ENCODE measurements at regions not wholly inside any gene's neighbourhood (a gene's known extent, or its start where the extent isn't known, plus 50 kb on each side); places are given as distances from the start of the nearest gene placed in this dataset.
"Not testable (repeated sequence)": the region's sequence is repeated elsewhere in the genome, so short reads cannot be mapped to it uniquely, and the experiment has no call there.

DNA sequence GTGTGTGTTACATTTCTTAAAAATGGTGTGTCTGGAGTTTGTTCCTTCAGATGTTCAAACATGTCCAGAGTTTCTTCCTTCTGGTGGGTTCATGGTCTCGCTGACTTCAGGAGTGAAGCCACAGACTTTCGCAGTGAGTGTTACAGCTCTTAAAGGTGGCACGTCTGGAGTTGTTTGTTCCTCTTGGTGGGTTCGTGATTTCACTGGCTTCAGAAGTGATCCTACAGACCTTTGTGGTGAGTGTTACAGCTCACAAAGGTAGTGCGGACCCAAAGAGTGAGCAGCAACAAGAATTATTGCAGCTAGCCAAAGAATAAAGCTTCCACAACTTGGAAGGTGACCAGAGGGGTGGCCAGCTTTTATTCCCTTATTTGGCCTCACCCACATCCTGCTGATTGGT, 183.7 kb downstream of the COPRS start:
- not testable (repeated sequence) for DNase-seq

DNA sequence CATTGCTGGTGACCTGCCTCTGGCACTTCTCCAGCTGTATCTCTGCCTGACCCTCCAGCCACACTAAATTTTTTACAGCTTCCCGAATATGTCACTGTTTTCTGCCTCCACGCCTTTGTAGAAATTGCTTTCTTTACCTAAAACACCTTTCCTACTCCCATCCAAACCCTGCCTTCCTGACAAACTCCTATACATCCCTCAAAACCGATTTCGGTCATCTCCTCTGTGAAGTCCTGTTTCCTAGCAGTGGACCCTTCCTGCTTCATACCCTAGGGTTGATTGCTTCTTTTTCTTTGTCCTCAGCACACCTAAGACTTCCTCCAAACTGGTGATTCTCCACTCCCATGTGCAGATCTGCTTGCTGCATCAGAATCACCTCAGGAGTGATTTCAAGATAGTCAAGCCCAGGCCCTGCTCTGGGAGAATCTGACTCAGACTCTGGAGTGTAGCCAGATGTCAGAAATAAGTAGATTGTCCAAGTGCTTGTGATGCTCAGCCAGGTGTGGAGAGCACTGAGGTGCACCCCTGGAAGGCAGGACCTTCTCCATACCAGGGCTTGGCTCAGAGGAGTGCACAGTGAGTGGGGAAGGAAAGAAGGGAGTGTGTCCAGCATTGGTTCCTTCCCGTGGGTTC, 184.2 kb downstream of the COPRS start:
- no peak for DNase-seq

DNA sequence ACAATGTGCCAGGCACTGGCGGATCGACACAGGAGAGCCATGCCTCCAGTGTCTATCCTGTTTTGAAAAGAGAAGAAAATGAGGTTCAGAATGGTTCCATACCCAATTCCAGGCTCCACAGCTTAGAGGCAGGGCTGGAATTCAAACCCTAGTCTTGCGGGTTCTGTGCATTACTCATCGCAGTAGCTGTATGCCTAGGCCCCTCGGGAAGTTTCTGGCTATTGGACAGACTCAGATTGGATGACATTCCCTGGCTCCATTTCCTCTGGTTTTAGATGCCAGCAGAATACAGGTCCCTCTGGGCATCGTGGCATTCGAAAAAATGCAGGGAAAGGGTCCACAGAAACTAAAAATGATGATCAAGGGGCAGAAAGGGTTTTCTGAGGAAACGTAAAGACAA, 184.7 kb downstream of the COPRS start:
- no peak for DNase-seq

DNA sequence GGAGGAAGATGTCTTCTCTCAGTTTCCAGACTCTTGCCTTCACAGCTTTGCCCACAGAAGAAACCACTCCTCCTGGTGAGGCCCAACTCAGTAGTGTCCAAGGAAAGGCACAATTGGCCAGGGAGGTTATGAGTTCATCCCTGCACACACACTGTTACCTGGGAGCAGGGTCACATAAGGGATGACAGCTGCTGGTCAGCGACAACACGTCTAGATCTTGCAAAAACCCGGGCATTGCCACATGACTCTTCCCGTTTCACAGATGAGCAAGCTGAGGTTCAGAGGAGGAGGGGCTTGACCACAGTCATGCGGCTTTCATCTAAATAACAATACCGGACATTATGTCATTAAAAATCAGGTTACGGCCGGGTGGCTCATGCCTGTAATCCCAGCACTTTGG, 186.0 kb downstream of the COPRS start:
- DNase-seq = no peak

DNA sequence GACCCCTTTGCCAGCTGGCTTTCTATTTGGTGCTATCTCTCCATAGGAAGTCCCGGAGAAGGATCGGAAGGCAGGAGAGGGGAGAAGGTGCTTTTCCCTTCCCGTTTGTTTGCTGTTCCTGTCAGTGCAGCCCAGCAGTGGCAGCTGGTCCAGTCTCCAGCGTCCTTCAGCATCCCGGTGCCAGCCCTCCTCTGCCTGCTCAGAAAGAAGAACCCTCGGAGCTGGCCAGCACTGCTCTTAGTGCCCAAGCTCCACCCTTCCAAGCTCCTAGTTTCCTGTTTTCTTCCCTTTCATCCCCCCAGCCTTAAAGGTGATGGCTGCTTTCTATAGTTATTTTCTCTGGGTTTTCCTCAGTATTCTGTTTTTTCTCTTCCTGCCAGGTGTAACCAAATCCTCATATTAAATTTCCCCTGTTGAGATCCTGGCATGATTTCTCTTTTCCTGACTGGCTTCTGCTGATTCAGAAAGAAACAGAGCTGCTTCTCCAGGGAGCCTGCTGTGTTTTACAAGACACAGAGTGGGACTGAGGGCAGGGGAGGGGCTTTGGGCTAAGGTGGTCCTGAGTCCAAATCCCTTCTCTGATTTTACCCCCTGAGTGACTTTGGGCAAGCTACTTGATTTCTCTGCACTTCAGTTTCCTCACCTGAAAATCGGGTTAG, 186.8 kb downstream of the COPRS start:
- DNase-seq = no peak

DNA sequence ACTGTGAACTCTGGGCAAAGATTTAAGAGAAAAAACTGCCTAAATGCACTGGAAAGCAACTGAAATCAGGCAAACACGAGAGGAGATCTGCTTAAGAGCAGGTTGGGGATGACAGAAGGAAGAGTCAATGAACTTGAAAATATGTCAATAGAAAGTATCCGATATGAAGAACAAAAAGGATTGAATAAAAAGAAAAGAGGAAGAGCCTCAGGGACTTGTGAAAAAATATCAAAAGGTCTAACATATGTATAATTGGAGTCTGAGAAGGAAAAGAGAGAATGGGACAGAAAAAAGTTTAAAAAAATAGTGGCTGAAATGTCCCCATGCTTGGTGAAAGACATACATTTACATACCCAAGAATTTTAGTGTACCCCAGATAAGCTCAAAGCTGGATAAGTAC, 195.5 kb downstream of the COPRS start:
- DNase-seq = no peak

DNA sequence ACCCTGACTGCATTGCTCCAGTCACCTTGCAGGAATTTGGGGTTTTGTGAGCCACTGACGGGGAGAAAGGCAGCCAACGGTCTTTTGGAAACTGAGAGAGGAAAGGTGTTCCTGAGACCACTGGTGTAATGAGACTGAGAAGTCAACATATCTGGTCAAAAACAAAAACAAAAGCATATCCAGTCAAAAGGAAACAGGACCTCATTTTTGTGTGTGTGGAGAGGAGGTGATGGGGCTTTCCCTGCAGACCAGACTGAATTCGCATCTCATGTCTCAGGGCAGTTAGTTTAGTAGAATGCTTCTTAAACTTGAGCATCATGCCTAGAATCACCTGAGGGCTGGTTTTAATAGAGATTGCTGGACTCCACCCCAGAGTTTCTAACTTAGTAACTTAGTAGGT, 198.4 kb downstream of the COPRS start:
- no peak for DNase-seq

DNA sequence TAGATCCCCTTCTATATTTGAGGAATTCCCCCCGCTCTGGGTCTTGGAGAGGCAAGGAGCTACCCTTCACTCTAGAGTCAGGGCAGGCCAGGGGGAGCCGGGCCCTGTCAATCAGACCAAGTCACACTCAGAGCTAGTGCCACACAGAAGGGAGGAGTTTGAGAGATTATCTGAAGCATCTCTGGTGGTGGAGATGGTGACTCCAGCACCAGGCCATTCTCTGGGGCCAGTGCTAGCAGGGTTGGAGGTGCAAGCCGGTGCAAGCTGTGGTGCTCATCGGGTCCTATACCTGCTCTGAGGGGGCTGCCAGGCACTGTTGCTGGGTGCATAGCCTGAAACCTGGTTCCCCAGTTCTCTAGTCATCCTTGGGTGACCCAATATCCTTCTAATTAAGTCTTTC, 201.2 kb downstream of the COPRS start:
- no peak for DNase-seq

DNA sequence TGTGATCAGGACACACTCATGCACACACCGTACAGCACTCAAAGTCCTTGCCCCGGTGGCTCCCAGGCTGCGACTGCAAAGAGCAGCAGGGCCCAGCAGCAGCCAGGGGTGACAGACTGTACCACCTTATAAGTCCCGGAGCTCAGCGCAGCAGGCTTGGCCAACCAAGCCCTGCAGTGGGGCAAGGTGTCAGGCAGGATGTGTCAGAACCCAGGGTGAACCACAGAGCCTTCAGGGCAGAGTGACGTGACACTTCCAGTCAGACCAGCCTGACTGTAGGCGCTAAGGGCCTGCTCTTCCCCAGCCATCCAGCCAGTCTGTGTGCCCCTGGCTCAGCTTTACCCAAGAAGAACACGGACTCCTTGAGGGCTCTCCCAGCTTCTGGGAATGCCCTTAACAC, 204.1 kb downstream of the COPRS start:
- DNase-seq = peak; percentile 53

DNA sequence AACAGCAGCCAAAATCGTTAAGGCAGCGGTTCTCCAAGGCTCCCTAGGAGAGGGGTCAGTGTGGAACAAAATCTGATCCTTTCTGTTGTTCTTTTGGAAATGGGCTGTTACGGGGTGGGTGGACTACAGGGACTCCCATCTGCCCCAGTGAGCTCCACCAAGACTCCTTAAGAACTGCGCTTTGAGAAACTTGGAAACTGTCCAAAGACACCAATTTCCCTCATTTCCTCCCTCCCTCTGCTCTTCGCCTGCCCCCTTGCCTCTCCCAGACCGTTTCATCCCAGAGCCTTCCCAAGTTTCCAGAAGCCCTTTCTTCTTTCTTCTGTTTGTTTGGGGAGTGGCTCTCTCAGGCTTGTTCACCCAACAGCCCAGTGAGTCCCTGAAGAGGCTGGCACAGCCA, 205.4 kb downstream of the COPRS start:
- DNase-seq = no peak

DNA sequence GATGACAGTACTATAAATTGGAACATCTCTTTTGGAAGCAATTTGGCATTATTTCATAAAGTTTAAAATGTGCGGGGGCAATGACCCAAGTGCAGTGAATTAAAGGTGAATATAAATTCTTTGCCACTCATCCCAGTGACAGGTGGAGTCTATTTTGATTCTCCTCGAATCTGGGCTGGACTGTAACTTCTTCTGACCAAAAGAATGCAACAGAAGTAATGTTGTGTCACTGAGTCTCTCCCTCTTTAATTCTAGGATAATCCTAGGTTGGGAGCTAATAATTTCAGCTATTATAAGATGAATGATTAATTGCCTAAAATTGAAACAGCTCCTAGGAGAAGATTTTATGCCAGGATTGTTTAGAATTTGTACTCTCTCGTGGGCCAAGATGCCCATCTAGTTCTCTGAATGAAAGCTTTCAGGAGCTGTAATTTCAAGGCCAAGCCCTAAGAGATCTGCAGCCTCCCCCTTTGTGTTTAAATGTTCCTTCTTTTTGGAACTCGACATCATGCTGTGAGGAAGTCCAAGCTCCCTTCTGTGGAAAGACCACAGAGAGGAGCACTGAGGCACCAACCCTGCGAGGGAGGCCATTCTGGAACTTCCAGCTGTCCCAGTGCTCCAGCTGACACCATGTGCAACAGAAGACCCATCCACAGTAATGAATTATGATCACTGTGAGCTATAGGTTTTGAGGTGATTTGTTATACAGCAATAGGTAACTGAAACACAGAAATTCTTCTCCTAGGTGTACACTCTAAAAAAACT, 208.1 kb downstream of the COPRS start:
- no peak for DNase-seq

DNA sequence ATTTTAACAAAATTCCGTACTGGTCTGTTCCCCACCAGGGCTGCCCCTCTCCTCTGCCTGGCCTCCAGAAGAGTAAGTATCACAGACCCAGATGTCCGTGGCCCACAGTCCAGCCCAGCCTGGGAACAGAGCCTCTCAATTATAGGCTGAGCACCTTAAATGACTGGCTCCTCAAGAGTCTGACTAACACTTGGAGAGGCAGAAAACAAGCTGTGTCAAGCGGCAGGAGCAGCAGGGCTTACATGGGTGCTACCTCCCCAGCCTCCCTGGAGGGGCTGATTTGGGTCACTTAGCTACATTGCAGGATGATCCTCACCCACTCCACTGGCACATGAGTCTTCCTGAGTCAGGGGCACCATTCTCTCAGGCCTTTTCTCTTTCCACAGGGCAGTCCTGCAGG, 209.7 kb downstream of the COPRS start:
- DNase-seq = no peak

DNA sequence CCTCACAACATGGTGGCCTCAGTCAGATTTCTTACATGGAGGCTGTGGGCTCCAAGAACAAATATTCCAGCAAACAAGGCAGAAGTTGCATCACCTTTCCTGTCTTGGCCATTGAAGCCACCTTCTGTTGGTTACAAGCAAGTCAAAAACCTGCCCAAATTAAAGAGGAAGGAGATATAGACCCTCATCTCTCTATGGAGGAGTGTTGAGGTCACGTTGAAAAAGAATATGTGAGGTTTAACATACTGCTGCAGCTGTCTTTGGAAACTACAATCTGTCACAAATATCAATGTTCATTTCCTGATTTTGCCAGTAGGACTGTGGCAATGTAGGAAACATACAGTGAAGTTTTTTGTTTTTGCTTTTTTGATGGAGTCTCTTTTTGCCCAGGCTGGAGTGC, 211.4 kb downstream of the COPRS start:
- no peak for DNase-seq

DNA sequence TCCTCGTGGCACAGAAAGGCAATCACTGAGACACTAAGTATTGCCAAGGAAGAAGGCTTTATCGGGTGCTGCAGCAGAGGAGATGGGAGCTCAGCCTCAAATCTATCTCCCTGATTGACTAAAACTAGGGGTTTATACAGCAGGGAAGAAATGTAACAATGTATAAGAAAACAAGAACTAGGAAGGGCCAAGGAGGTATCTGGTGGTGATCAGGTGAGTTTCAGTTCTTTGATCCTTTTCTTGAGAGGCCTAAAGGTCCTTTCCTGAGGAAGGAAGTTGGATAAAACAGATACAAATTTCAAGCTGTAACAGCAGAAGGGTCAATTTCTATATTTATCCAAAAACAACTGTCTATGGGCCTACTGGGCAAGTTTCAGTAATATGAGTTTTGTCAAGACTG, 212.4 kb downstream of the COPRS start:
- no peak for DNase-seq

DNA sequence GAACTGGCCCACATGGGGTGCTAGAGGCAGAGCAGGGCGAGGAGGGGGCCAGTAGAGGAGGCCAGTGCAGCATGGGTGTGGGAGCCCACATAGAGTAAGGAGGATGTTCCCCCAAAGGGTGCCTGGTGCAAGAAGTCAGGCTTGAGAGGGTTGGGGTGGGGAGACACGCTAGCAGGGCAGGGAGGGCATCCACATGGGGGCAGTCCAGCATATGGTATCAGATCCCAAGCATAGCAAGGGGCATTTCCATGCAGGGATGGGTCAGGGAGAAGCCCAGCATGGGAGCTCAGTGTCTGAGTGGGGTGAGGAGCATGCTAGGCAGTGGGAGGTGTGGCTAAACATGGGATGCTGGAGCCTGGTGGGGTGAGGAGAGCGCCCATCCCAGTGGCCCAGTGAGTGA, 213.7 kb downstream of the COPRS start:
- no peak for DNase-seq

DNA sequence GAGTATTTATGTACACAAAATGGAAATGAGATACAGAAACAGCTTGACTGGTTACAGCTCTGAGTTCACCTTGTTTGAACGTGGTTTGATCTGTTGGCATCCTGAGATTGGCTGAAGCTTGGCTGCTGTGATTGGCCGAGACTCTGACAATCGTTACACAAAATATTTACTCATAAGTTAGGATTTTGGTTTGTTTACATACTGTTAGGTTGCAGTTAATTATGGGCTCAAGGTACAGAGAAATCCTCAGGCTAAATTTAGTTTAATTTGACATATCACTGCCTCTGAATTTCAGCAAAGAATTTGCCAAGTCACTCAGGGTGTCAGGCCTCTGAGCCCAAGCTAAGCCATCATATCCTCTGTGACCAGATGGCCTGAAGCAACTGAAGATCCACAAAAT, 227.3 kb downstream of the COPRS start:
- no peak for DNase-seq

DNA sequence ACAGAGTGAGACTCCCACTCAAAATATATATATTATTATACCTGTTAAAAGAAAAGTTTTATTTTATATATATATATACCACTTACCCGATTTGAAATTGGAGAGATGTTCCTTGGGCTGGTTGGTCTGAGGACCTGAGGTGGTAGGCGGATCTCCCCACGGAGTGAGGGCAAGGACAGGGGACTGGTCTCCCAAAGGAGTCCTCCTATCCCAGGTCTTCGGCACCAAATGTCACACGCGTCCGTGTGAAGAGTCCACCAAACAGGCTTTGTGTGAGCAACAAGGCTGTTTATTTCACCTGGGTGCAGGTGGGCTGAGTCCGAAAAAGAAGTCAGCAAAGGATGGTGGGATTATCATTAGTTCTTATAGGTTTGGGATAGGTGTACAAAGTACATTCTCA, 228.2 kb downstream of the COPRS start:
- not testable (repeated sequence) for DNase-seq

DNA sequence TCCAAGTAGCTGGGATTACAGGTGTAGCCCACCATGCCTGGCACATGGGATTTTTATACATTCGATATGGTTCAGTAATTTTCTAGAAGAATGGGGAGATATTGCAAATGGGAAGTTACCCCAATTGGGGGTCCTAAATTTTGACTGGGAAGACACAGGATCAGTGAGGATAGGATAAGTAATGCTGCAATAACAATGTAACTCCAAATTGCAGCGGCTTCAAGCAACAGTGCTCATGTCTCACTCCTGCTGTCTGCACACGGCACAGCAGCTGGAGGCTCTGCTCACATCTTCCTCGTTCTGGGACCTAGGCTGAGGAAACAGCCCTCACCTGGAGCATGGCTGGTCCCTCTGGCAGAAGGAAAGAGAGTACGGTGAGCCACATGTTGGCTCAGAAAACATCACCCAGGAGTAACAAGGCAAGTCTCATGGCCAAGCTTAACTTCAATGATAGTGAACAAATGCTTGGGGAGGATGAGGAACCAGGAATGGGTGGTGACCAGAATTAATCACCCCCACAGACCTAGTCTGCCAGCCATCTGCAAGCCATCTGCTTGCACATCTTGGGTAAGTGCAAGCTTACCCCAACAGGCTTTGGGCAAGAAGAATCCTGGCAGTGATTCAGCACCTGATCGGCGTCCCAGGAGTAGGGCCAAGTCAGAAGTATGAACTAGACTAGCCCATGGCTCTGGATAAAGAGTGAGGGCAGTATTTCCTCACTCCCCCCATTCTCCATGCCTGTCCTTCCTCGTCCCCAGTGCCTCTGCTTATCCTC, 229.2 kb downstream of the COPRS start:
- DNase-seq = no peak

DNA sequence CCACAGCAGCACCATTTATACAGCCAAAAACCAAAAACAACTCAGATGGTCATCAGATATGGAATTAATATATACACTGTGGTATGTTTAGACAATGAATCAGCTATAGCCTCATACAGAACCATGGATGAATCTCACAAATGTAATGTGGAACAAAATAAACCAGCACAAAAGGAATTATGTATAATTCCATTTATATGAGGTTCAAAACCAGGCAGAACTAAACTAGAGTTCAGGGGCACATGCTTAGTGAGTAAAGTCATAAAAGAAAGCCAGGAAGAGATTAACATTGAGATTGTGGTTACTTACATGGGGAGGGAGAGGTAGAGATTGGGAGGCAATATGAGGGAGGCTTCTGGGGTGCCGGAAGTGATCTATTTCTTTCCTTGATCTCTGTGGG, 231.1 kb downstream of the COPRS start:
- no peak for DNase-seq

DNA sequence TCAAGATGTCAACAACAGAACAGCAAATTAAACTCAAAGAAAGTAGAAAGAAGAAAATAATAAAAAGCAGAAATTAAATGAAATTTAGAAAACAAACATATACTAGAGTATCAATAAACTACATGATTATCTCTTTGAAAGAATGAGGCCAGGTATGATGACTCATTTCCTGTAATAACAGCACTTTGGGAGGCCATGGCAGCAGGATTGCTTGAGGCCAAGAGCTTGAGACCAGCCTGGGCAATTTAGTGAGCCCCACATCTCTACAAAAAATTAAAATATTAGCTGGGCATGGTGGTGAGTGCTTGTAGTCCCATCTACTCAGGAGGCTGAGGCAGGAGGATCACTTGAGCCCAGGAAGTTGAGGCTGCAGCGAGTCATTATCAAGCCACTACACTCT, 232.5 kb downstream of the RAB11FIP4 start:
- no peak for DNase-seq

DNA sequence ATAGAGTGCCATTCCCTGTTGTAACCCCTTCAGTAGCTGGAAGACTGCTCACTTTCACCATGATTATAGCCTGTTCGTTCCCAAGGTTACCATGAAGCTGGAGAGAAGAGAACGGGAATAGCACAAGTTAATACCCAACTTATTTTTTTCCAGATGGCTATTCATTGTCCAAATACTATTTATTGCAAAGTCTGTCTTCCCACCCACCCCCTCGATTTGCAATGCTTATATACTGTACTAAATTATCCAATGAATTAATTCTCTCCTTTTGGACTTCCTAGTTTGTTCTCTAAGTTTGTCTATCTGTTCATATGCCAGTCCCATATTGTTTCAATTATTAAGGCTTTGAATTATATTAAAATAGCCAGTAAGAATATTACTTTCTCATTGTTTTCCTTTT, 231.0 kb downstream of the RAB11FIP4 start:
- DNase-seq = no peak

DNA sequence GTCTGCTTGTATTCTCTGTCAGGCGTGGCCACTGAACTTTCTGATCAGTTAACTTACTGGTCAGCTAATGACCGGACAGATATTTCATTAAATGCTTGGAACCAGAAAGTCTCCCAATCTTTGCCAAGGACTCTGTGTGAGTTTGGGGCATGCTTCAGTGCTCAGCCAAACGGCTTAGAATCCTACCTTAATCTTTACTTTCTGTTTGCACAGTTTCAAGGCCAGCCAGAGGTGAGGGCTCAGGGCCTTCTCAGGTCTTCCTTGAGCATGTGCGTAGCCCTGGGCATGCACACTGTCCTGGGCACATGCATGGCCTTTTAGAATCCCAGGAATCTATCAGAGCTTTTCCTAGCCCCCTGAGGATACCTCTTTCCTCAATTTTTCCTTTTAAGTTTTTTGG, 230.1 kb downstream of the RAB11FIP4 start:
- no peak for DNase-seq

DNA sequence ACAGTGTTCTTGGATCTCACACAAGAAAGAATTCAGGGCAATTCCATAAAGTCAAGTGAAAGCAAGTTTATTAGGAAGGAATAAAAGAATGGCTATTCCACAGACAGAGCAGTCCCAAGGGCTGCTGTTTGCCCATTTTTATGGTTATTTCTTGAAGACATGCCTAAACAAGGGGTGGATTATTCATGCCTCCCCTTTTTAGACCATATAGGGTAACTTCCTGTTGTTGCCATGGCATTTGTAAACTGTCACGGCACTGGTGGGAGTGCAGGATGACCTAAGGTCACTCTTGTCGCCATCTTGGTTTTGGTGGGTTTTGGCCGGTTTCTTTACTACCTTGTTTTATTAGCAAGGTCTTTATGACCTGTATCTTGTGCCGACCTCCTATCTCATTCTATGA, 219.6 kb downstream of the RAB11FIP4 start:
- not testable (repeated sequence) for DNase-seq

All from CD4-positive, alpha-beta T cell treated with Interferon gamma for 1 hour (primary cell).